Esophagus muscularis mucosa (tissue), 4 donors: ENCODE measurements at regions not wholly inside any gene's neighbourhood (a gene's known extent, or its start where the extent isn't known, plus 50 kb on each side); places are given as distances from the start of the nearest gene placed in this dataset.

ENCODE experiments used
- DNase-seq: peaks from one replicate; pipeline ENCODE4 v3.0.0-alpha.2; 2017; ENCODE audit errors: extremely low spot score
- H3K27ac ChIP-seq, 4 donors: fragments of 200-600 bp; sonication (generic); replicated peaks in 1 of 4; 1 replicate in 3 of 4; 2 replicates in 1 of 4; pipeline ENCODE4 v1.5.1; 2016 to 2019; ENCODE audit warnings: mild to moderate bottlenecking in 1 of 4
- H3K27me3 ChIP-seq, 4 donors: fragments of 200-600 bp; sonication (generic); one replicate each; pipeline versions ENCODE4 v1.5.1 to v1.6.0; 2016 to 2019
- H3K36me3 ChIP-seq, 4 donors: fragments of 200-600 bp; sonication (generic); one replicate each; pipeline ENCODE4 v1.5.1; 2016 to 2019
- H3K4me1 ChIP-seq, 4 donors: fragments of 200-600 bp; sonication (generic); one replicate each; pipeline ENCODE4 v1.5.1; 2016 to 2019
- H3K4me3 ChIP-seq, 4 donors: fragments of 200-600 bp; sonication (generic); 1 replicate in 2 of 4; 2 replicates in 2 of 4; pipeline ENCODE4 v1.5.1; 2016 to 2019; ENCODE audit warnings: mild to moderate bottlenecking in 4 of 4, moderate library complexity in 1 of 4
- H3K9me3 ChIP-seq, 4 donors: fragments of 200-600 bp; sonication (generic); 1 replicate in 3 of 4; 2 replicates in 1 of 4; pipeline ENCODE4 v1.5.1; 2016 to 2019
- CTCF ChIP-seq, 3 experiments: fragments of 200-600 bp in 2 of 3; fragments of 450-650 bp in 1 of 3; sonication (generic) in 2 of 3; IDR thresholded peaks; one replicate each; pipeline ENCODE4 v1.5.1; 2017 to 2019; ENCODE audit warnings: antibody characterized with exemption in 3 of 3, mild to moderate bottlenecking in 2 of 3, moderate library complexity in 1 of 3
- EP300 ChIP-seq: sonication (generic); formaldehyde crosslinking; IDR thresholded peaks from one replicate; pipeline ENCODE4 v1.6.1; 2017; ENCODE audit warnings: antibody characterized with exemption
- POLR2A ChIP-seq: fragments of 450-650 bp; IDR thresholded peaks from one replicate; pipeline ENCODE4 v1.6.1; 2017; ENCODE audit warnings: antibody characterized with exemption, moderate library complexity, mild to moderate bottlenecking, low read depth
- POLR2AphosphoS5 ChIP-seq, 2 donors: sonication (generic); formaldehyde crosslinking; IDR thresholded peaks; one replicate each; pipeline ENCODE4 v1.6.1; 2017; ENCODE audit warnings: antibody characterized with exemption in 2 of 2
- WGBS: methylation state at CpG from one replicate; pipeline ENCODE4 v1.1.5; 2018; 5-methylcytosine and 5-hydroxymethylcytosine counted together
- intact Hi-C: fragments of 100-400 bp; cut with DNase I; formaldehyde crosslinking; loops from one replicate; pipeline ENCODE4 v1.15.1; 2023

DNA sequence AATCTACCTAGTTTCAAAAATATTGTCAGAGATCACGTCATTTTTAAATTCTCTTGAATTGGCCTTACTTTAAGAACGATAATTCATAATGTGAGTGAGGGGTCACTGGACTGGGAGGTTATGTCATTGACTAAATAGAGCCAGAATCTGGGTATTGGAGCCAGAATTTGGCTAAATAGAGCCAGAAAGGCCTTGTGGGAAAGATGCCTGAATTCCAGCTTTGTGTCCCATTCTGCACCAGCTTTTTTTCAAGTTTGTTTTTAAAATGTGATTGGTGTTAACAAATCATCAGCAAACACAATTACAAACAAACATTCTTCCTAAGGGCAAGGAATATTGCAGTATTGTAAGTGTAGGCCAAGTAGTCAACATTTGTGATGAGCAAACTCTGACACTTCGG lies 233.2 kb upstream of the PRKCQ start:
- 65% methylated on average over 3 of the region's 3 CpGs for WGBS
- intact Hi-C loops = no loop called here
- no peaks in the 10 kb centered on the region for H3K4me1 ChIP-seq
- H3K27ac ChIP-seq = no peak overlapping the region
- TF ChIP-seq CTCF (IDR thresholded peaks at IDR 0.05) (no peak), EP300 (no peak), POLR2AphosphoS5 (IDR thresholded peaks at IDR 0.05) (no peak), POLR2A (no peak)
- no peak for DNase-seq
- H3K4me3 ChIP-seq = no peak overlapping the region
- no peaks in the 10 kb centered on the region for H3K36me3 ChIP-seq
- H3K27me3 ChIP-seq = no peaks in the 10 kb centered on the region
- H3K9me3 ChIP-seq = peaks cover 0 to 3% (median 0%) of the 10 kb centered on the region in 4 donors

GRCh38 chr10:6811153-6811552 lies 231.1 kb upstream of the PRKCQ start:
- no peak for TF ChIP-seq EP300
- no peak for TF ChIP-seq POLR2AphosphoS5 (IDR thresholded peaks at IDR 0.05)
- no peak for TF ChIP-seq POLR2A
- no peak for TF ChIP-seq CTCF (IDR thresholded peaks at IDR 0.05)
- no peaks in the 10 kb centered on the region for H3K4me1 ChIP-seq
- H3K27me3 ChIP-seq = no peaks in the 10 kb centered on the region
- H3K27ac ChIP-seq = no peak overlapping the region
- H3K36me3 ChIP-seq = no peaks in the 10 kb centered on the region
- intact Hi-C loops = no loop called here
- peaks cover 0 to 3% (median 0%) of the 10 kb centered on the region in 4 donors for H3K9me3 ChIP-seq
- H3K4me3 ChIP-seq = no peak overlapping the region
- DNase-seq = no peak
- 66% methylated on average over 3 of the region's 3 CpGs for WGBS

DNA sequence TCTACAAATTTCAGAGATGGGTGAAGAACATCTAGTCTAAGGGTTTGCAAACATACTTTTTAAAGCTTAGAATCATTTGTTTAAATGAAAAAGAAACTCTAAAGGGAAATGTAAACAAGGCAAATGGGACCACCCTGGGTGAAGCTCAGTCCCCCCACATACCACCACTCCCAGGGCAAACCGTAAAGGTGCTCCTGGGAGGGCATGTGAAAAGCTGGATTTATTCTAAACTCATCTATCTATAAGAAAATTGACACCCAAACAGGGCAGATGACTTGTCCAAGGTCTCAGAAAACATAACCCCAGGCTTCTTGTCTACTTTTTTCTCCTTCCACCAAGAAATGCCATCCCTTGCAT lies 223.3 kb upstream of the PRKCQ start:
- WGBS = 81% methylated on average over 1 of the region's 1 CpG
- H3K4me1 ChIP-seq = no peaks in the 10 kb centered on the region

GRCh38 chr10:6802759-6803426 lies 222.8 kb upstream of the PRKCQ start:
- Histone ChIP-seq H3K27ac (no peak overlapping the region), H3K27me3 (no peaks in the 10 kb centered on the region), H3K4me1 (no peaks in the 10 kb centered on the region), H3K36me3 (no peaks in the 10 kb centered on the region), H3K9me3 (no peaks in the 10 kb centered on the region), H3K4me3 (no peak overlapping the region)
- 77% methylated on average over 6 of the region's 6 CpGs for WGBS
- no peak for DNase-seq
- TF ChIP-seq EP300 = no peak
- no peak for TF ChIP-seq CTCF (IDR thresholded peaks at IDR 0.05)
- intact Hi-C loops = no loop called here

More for the DNA sequence above, 223.3 kb upstream of the PRKCQ start:
- intact Hi-C loops = no loop called here
- Histone ChIP-seq H3K27me3 (no peaks in the 10 kb centered on the region), H3K27ac (no peak overlapping the region), H3K4me3 (no peak overlapping the region), H3K9me3 (no peaks in the 10 kb centered on the region), H3K36me3 (no peaks in the 10 kb centered on the region)
- TF ChIP-seq POLR2A = no peak
- no peak for TF ChIP-seq POLR2AphosphoS5 (IDR thresholded peaks at IDR 0.05)
- TF ChIP-seq CTCF (IDR thresholded peaks at IDR 0.05) = no peak
- no peak for TF ChIP-seq EP300
- no peak for DNase-seq

DNA sequence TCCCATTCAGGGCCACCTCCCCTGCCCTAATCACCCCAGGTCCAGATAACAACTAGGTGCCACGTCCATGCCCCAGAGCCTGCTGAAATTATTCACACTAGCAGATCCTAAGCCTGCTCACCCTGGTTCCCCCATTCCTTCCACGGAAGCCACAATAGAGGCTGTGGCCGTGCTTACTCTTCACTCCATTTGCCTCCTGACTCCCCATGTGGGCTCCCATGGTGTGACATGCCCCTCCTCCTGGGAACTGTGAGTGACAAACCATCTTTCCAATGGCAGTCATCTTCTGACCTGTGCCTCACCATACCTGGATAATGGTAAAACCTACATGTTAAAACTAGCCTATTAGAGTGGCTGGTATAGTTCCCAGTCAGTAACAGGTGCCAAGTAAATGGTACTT lies 216.2 kb upstream of the PRKCQ start:
- no peak for TF ChIP-seq POLR2AphosphoS5 (IDR thresholded peaks at IDR 0.05)
- TF ChIP-seq POLR2A = no peak
- TF ChIP-seq EP300 = no peak
- TF ChIP-seq CTCF (IDR thresholded peaks at IDR 0.05) = no peak
- Histone ChIP-seq H3K36me3 (no peaks in the 10 kb centered on the region), H3K27me3 (no peaks in the 10 kb centered on the region), H3K9me3 (no peaks in the 10 kb centered on the region), H3K27ac (no peak overlapping the region), H3K4me1 (no peaks in the 10 kb centered on the region), H3K4me3 (no peak overlapping the region)
- DNase-seq = peak; percentile 53
- intact Hi-C loops = no loop called here
- WGBS = 86% methylated on average over 3 of the region's 3 CpGs
